Activated CD4-positive, alpha-beta T cell treated with anti-CD3 and anti-CD28 coated beads, Interleukin-2, Interleukin-4, amounts not matched to agents 100 ng/mL and 50 ng/mL, durations not matched to agents 16 hours and 8 hours (primary cell): ENCODE measurements at regions not wholly inside any gene's neighbourhood (a gene's known extent, or its start where the extent isn't known, plus 50 kb on each side); places are given as distances from the start of the nearest gene placed in this dataset.
"Not testable (repeated sequence)": the region's sequence is repeated elsewhere in the genome, so short reads cannot be mapped to it uniquely, and the experiment has no call there.

ENCODE experiments used
- DNase-seq: peaks from one replicate; pipeline ENCODE4 v3.0.0-alpha.2; 2020; ENCODE audit warnings: low spot score

- no peak for DNase-seq
These were observed 115.9 kb downstream of the OTOR start for GRCh38 chr20:16864069-16864468.

- DNase-seq, result no peak
These were observed 116.8 kb downstream of the OTOR start for GRCh38 chr20:16864963-16865362.

- no peak for DNase-seq
These were observed 117.2 kb downstream of the OTOR start for GRCh38 chr20:16865406-16865805.

GRCh38 chr20:16873124-16873523 lies 125.0 kb downstream of the OTOR start:
- DNase-seq, result not testable (repeated sequence)

GRCh38 chr20:16877053-16877554 lies 128.9 kb downstream of the OTOR start:
- DNase-seq, result no peak

GRCh38 chr20:16885746-16886145 lies 137.6 kb downstream of the OTOR start:
- no peak for DNase-seq

GRCh38 chr20:16898433-16898832 lies 150.3 kb downstream of the OTOR start:
- DNase-seq, result no peak

- DNase-seq, result no peak
These were observed 154.5 kb downstream of the OTOR start for GRCh38 chr20:16902662-16903061.

- no peak for DNase-seq
These were observed 156.6 kb downstream of the OTOR start for GRCh38 chr20:16904751-16905150.

GRCh38 chr20:16914277-16914676 lies 166.1 kb downstream of the OTOR start:
- no peak for DNase-seq

GRCh38 chr20:16916165-16916564 lies 168.0 kb downstream of the OTOR start:
- no peak for DNase-seq

- no peak for DNase-seq
These were observed 169.5 kb downstream of the OTOR start for GRCh38 chr20:16917636-16918035.

GRCh38 chr20:16918366-16918765 lies 170.2 kb downstream of the OTOR start:
- DNase-seq, result no peak

- no peak for DNase-seq
These were observed 171.7 kb downstream of the OTOR start for GRCh38 chr20:16919841-16920240.

- no peak for DNase-seq
These were observed 174.7 kb downstream of the OTOR start for GRCh38 chr20:16922834-16923233.

GRCh38 chr20:16926626-16927430 lies 178.7 kb downstream of the OTOR start:
- no peak for DNase-seq

GRCh38 chr20:16929756-16930155 lies 181.6 kb downstream of the OTOR start:
- DNase-seq, result no peak

GRCh38 chr20:16930656-16931055 lies 182.5 kb downstream of the OTOR start:
- no peak for DNase-seq

GRCh38 chr20:16939051-16939450 lies 190.9 kb downstream of the OTOR start:
- DNase-seq, result no peak

GRCh38 chr20:16940701-16941100 lies 192.5 kb downstream of the OTOR start:
- no peak for DNase-seq

GRCh38 chr20:16942051-16942450 lies 193.9 kb downstream of the OTOR start:
- no peak for DNase-seq

- no peak for DNase-seq
These were observed 194.6 kb downstream of the OTOR start for GRCh38 chr20:16942756-16943155.

- no peak for DNase-seq
These were observed 196.6 kb downstream of the OTOR start for GRCh38 chr20:16944745-16945144.

- DNase-seq, result no peak
These were observed 197.5 kb downstream of the OTOR start for GRCh38 chr20:16945619-16946018.
